Kidney (tissue), 13 donors: ENCODE measurements at regions not wholly inside any gene's neighbourhood (a gene's known extent, or its start where the extent isn't known, plus 50 kb on each side); places are given as distances from the start of the nearest gene placed in this dataset.

Experiments
- DNase-seq, 5 donors: peaks; one replicate each; pipeline ENCODE4 v3.0.0-alpha.2; 2013 to 2020
- FAIRE-seq: peaks from 2 replicates; lab custom pipeline; 2012; peaks lifted over from hg19 to GRCh38; lab: Jason Lieb, UNC
- H3K27ac ChIP-seq, 2 donors: one replicate each; pipeline ENCODE4 v1.7.0; 2013; ENCODE audit warnings: low read depth in 2 of 2, low read length in 2 of 2, inconsistent platforms in 1 of 2
- H3K27me3 ChIP-seq: one replicate; pipeline ENCODE4 v1.7.1; 2013; ENCODE audit warnings: low read length, inconsistent platforms; ENCODE audit not compliant: control insufficient read depth, insufficient read depth
- H3K36me3 ChIP-seq, 3 donors: one replicate each; pipeline versions ENCODE4 v1.7.0 to v1.7.1; 2013; ENCODE audit warnings: low read length in 3 of 3, control low read depth in 1 of 3, inconsistent platforms in 1 of 3; ENCODE audit not compliant: insufficient read depth in 3 of 3, control insufficient read depth in 2 of 3
- H3K4me1 ChIP-seq, 3 donors: one replicate each; pipeline versions ENCODE4 v1.7.0 to v1.7.1; 2013; ENCODE audit warnings: low read length in 3 of 3, inconsistent platforms in 1 of 3, low read depth in 1 of 3; ENCODE audit not compliant: control insufficient read depth in 2 of 3, insufficient read depth in 2 of 3
- H3K4me3 ChIP-seq, 3 donors: one replicate each; pipeline versions ENCODE4 v1.7.0 to v1.8.1; 2013; ENCODE audit warnings: low read length in 3 of 3, control low read depth in 1 of 3, inconsistent platforms in 1 of 3
- H3K9ac ChIP-seq, 3 donors: one replicate each; pipeline versions ENCODE4 v1.7.0 to v1.7.1; 2013; ENCODE audit warnings: low read length in 3 of 3, control low read depth in 1 of 3, inconsistent platforms in 1 of 3
- H3K9me3 ChIP-seq, 3 donors: one replicate each; pipeline versions ENCODE4 v1.7.0 to v1.7.1; 2013; ENCODE audit warnings: low read length in 3 of 3, control low read depth in 1 of 3, inconsistent platforms in 1 of 3; ENCODE audit not compliant: control insufficient read depth in 2 of 3, insufficient read depth in 1 of 3
- CTCF ChIP-seq: IDR thresholded peaks from 3 replicates; pipeline ENCODE4 v1.5.1; 2012; ENCODE audit warnings: mild to moderate bottlenecking, moderate library complexity, borderline replicate concordance; ENCODE audit not compliant: insufficient read depth; ENCODE audit errors: extremely low read depth
- intact Hi-C: fragments of 100-400 bp; cut with DNase I; formaldehyde crosslinking; loops from one replicate; pipeline ENCODE4 v1.11.1; 2022
- donor health status: control.
- donor health status: control.
- donor health status: control.
- donor health status: control.
- donor health status: control.
- donor health status: DM: yes; HTN: yes; CAD: no.
- donor health status: Normal renal cell carcinoma (clear cell type).

- Histone ChIP-seq H3K27ac (no peak overlapping the region), H3K4me3 (no peak overlapping the region), H3K36me3 (no peaks in the 10 kb centered on the region), H3K9ac (no peak overlapping the region), H3K27me3 (no peaks in the 10 kb centered on the region), H3K9me3 (no peaks in the 10 kb centered on the region), H3K4me1 (no peaks in the 10 kb centered on the region)
- peak in 1 of 5 donors; percentile 22 for DNase-seq
- intact Hi-C loops = no loop called here
- no peak for TF ChIP-seq CTCF
- no peak for FAIRE-seq
Measured at GRCh38 chr2:142586693-142587580, 290.5 kb upstream of the KYNU start.

GRCh38 chr2:142585785-142586184 is 291.7 kb upstream of the KYNU start:
- intact Hi-C loops = no loop called here
- FAIRE-seq (no peak), DNase-seq (no peak)
- H3K9ac ChIP-seq = no peak overlapping the region
- H3K27me3 ChIP-seq = no peaks in the 10 kb centered on the region
- no peak overlapping the region for H3K4me3 ChIP-seq
- H3K4me1 ChIP-seq = no peaks in the 10 kb centered on the region
- no peak for TF ChIP-seq CTCF
- H3K9me3 ChIP-seq = no peaks in the 10 kb centered on the region
- no peak overlapping the region for H3K27ac ChIP-seq
- H3K36me3 ChIP-seq = no peaks in the 10 kb centered on the region

- no peak for DNase-seq
- no peak for FAIRE-seq
- no peaks in the 10 kb centered on the region for H3K9me3 ChIP-seq
- TF ChIP-seq CTCF = no peak
- no peaks in the 10 kb centered on the region for H3K27me3 ChIP-seq
- H3K27ac ChIP-seq = no peak overlapping the region
- intact Hi-C loops = no loop called here
- no peak overlapping the region for H3K9ac ChIP-seq
- H3K36me3 ChIP-seq = no peaks in the 10 kb centered on the region
- H3K4me3 ChIP-seq = no peak overlapping the region
- no peaks in the 10 kb centered on the region for H3K4me1 ChIP-seq
Measured at GRCh38 chr2:142582317-142582716, 295.1 kb upstream of the KYNU start.
